Eye (tissue), 1 donor: ENCODE measurements at regions not wholly inside any gene's neighbourhood (a gene's known extent, or its start where the extent isn't known, plus 50 kb on each side); places are given as distances from the start of the nearest gene placed in this dataset.

Source experiments
- DNase-seq: peaks from one replicate; pipeline ENCODE4 v3.0.0-alpha.2; 2015

DNA sequence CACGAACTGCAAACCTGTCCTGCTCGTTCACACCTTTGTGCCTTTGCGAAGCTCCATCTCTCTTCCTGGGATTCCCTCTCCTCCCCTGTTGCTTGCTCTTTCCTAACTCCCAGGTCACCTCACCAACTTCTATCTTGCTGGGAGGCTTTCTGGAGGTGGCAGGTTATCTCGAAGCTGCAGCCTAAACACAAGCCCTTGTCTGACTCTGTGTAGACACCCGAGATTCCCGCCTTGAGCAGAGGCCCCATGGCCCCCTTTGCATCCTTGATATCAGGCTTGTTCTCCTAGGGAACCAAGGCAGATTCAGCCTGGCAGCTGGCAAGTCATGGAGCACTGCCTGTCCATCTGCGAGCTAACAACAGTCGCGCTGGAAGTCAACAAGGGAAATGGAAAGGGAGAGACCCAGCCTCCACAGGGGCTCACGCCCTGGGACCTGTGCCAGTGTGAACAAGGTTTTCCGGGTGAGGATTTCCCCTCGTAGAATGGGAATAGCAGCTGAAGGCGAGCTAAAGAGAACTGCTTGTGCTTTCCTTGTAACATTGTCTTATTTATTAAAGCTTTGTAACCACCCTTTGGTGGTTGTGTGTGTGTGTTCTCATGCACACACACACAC lies 109.5 kb upstream of the JUN start:
- DNase-seq, result no peak

GRCh38 chr1:58895082-58895481 lies 111.2 kb upstream of the JUN start:
- no peak for DNase-seq

GRCh38 chr1:58895559-58896145 lies 111.8 kb upstream of the JUN start:
- no peak for DNase-seq

- DNase-seq, result no peak
Measured at GRCh38 chr1:58896246-58897183, 112.7 kb upstream of the JUN start.

GRCh38 chr1:58898739-58899586 lies 115.1 kb upstream of the JUN start:
- DNase-seq, result no peak

DNA sequence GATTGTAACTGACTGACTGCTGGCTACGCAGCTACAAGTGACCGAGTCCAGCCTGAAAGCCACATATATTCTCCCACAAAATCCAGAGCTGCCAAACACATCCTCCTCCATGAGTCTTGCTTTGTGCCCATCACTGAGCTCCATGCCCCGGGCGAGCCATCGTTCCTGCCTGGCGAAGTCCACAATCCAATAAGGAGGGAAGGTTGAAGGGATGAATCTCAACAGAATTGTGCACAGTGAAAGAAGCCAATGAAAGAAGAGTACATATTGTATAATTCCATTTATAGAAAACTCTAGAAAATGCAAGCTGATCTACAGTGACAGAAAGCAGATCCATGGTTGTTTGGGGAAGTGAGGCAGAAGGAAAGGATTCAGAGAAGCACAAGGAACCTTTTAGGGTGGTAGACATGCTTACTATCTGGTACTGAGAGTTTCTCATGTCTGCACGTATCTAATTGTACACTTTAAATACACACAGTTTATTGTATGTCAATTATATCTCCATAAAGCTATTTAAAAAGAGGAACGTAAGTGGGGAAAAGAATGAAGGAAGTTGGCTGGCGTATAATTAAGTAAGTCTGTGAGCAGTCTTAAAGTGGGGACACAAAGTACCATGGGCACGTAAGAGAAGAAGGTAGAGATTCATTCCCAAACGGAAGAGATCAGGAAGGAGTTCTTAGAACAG lies 115.9 kb upstream of the JUN start:
- no peak for DNase-seq

GRCh38 chr1:58900396-58900795 lies 116.5 kb upstream of the JUN start:
- DNase-seq, result no peak

DNA sequence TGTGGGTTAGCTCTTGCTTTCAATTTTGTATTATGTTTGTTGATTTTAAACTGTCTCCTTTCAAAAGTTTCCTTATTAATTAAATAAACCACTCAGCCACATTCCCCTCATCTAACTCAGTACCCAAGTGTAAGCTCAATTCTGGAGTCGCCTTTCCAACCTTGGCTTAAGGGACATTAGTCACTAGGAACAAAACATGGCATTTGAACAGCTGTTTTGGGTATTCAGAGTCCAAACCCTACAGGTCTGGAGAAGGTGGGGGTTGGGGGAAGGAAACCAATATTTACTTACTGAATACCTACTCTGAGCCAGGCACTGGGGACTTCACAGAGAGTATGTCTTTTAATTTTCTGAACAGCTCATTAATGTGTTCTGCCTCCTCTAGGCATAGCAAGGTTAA lies 117.2 kb upstream of the JUN start:
- no peak for DNase-seq

GRCh38 chr1:58902830-58903513 lies 119.1 kb upstream of the JUN start:
- DNase-seq, result no peak

GRCh38 chr1:58903514-58904298 lies 119.9 kb upstream of the JUN start:
- DNase-seq, result peak; percentile 91

GRCh38 chr1:58904299-58905125 lies 120.7 kb upstream of the JUN start:
- DNase-seq, result no peak

DNA sequence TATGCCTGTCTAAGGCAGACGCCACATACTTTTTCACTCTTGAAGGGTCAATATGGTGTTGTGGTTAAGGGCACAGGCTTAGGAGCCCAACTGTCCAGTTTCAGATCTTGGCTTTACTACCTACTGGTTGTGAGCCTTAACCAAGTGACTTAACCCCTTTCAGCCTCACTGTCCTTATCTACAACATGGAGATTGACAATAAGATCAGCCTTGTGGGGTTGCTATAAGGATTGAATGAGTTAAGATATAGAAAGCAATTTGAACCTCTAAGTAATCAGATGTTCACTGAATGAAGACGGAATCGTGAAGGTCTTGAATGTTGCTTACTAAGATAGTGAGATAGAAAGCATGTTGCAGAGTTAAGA lies 121.3 kb upstream of the JUN start:
- DNase-seq, result no peak

- DNase-seq, result no peak
Measured at GRCh38 chr1:58905628-58906221, 121.9 kb upstream of the JUN start.

GRCh38 chr1:58907398-58907797 lies 123.6 kb upstream of the JUN start:
- no peak for DNase-seq

DNA sequence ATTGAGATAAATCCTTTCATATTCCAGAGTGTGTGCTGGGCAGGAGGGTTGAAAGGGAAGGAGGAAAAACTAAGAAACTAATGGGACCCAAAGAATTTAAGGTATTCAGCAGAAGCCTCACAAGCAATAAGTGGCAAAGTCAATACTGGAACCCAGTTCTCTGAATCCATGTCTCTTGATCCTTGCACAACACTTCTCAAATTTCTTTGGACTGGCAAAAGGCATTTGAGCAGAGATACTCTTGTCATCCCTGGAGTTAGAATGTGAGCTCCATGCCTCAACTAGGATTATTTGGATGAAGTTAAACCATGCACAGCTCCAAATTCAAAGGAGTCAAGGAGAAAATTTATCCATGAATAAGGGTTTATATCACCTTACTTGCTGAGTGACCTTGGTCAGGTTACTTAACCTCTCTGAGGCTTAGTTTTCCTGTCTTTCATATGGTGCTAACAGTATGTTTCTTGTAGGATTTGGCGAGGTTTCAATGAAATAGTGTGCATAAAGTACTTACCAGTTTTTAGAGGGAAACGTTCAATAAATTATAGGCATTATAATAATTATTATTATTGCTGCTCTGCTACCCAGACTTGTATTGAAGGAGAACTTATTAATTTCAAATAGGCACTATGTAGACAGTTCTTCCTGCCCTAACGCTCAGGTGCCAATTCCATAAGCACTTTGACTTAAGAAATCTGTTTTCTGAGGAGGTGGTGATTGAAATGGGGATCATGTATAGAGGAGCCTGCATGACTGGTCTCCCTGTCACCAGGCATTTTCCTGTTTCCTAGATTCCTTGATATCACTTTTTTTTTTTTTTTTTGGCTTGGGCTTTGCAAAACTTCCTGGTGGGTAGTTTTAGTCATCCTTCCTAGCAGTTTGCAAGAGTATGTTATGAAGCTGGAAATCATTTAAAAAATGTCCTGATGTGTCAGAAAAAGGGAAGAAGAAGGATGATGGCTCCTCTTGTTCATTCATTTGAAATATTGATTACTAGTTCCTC lies 125.0 kb upstream of the JUN start:
- no peak for DNase-seq

DNA sequence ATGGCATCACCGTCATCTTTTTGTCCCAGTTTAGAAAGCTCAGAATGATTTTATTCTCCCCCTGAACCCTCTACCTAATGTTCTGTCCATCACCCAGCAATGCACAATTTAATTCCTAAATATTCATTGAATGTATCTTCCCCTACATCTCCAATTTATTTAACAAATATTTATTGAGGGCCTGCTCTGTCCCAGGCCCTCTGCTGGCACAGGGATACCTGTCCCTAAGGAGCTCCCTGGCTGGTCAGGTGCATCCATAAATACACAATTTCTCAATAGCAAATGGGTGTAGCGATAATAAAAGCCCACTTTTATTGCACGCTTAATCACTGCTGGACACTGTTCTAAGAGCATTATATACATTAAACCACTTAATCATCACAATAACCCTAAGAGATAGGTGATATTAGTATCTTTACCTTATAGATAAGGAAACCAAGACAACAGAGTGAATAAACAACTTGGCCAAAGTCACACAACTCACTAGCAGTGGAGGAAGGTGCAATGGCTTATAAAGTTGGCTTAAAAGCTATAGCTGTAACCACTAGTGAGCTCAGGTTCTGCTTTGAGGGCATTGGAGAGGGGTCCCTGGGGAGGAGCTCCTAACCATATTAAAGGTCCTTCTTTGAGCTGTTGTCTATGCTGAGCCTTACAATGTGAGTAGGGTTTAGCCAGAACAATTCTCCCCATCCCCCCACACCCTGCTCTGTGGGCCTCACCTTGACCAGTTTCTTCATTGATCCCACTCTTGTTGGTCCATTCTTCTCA lies 126.3 kb upstream of the JUN start:
- no peak for DNase-seq

- DNase-seq, result no peak
Measured at GRCh38 chr1:58911841-58912499, 128.1 kb upstream of the JUN start.
